Neutrophil (primary cell): ENCODE measurements at regions not wholly inside any gene's neighbourhood (a gene's known extent, or its start where the extent isn't known, plus 50 kb on each side); places are given as distances from the start of the nearest gene placed in this dataset.

Source experiments
- H3K27ac ChIP-seq: fragments of 200-600 bp; sonication (generic); 2 replicates; pipeline ENCODE4 v1.5.1; 2016; ENCODE audit warnings: mild to moderate bottlenecking, moderate library complexity
- H3K27me3 ChIP-seq: fragments of 200-600 bp; sonication (generic); 2 replicates; pipeline ENCODE4 v1.6.0; 2016; ENCODE audit warnings: mild to moderate bottlenecking
- H3K36me3 ChIP-seq: fragments of 200-600 bp; sonication (generic); 2 replicates; pipeline ENCODE4 v1.5.1; 2017
- H3K4me1 ChIP-seq, 2 experiments: fragments of 200-600 bp in 1 of 2; sonication (generic) in 1 of 2; 1 replicate in 1 of 2; 2 replicates in 1 of 2; pipeline versions ENCODE4 v1.5.1 to v1.6.1; 2013 to 2016; ENCODE audit warnings: low read depth in 1 of 2, low read length in 1 of 2, mild to moderate bottlenecking in 1 of 2, moderate library complexity in 1 of 2; ENCODE audit not compliant: control insufficient read depth in 1 of 2, insufficient read depth in 1 of 2
- H3K4me3 ChIP-seq, 2 experiments: fragments of 200-600 bp in 1 of 2; sonication (generic) in 1 of 2; 1 replicate in 1 of 2; 2 replicates in 1 of 2; pipeline ENCODE4 v1.5.1; 2013 to 2016; ENCODE audit warnings: low read depth in 1 of 2, low read length in 1 of 2, mild to moderate bottlenecking in 1 of 2, moderate library complexity in 1 of 2
- H3K9me3 ChIP-seq: fragments of 200-600 bp; sonication (generic); 2 replicates; pipeline ENCODE4 v1.5.1; 2016
- TF ChIP-seq, protein P1 (sequence below): fragments of 200-600 bp; sonication (generic); IDR thresholded peaks from 2 replicates; pipeline ENCODE4 v1.5.1; 2016; ENCODE audit warnings: antibody characterized with exemption

GRCh38 chr20:7038029-7038428 is 270.5 kb downstream of the BMP2 start:
- TF ChIP-seq, protein P1, sequence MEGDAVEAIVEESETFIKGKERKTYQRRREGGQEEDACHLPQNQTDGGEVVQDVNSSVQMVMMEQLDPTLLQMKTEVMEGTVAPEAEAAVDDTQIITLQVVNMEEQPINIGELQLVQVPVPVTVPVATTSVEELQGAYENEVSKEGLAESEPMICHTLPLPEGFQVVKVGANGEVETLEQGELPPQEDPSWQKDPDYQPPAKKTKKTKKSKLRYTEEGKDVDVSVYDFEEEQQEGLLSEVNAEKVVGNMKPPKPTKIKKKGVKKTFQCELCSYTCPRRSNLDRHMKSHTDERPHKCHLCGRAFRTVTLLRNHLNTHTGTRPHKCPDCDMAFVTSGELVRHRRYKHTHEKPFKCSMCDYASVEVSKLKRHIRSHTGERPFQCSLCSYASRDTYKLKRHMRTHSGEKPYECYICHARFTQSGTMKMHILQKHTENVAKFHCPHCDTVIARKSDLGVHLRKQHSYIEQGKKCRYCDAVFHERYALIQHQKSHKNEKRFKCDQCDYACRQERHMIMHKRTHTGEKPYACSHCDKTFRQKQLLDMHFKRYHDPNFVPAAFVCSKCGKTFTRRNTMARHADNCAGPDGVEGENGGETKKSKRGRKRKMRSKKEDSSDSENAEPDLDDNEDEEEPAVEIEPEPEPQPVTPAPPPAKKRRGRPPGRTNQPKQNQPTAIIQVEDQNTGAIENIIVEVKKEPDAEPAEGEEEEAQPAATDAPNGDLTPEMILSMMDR = no peak
- Histone ChIP-seq H3K36me3 (no peaks in the 10 kb centered on the region), H3K4me3 (no peak overlapping the region), H3K9me3 (no peaks in the 10 kb centered on the region), H3K4me1 (no peaks in the 10 kb centered on the region), H3K27ac (no peak overlapping the region), H3K27me3 (no peaks in the 10 kb centered on the region)

DNA sequence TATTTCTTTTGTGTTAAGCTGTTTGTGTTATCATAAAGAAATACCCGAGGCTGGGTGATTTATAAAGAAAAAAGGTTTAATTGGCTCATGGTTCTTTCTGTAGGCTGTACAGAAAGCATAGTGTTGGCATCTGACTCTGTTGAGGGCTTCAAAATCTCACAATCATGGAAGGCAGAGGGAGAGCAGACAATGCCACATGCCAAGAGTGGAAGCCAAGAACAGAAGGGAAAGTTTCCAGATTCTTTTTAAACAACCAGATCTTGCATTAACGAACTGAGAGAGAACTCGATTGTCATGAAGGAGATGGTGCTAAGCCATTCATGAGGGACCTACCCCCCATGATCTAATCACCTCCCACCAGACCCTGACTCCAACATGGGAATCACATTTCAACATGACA is 290.1 kb downstream of the BMP2 start:
- Histone ChIP-seq H3K4me1 (no peaks in the 10 kb centered on the region), H3K27ac (no peak overlapping the region), H3K36me3 (no peaks in the 10 kb centered on the region), H3K4me3 (no peak overlapping the region), H3K9me3 (no peaks in the 10 kb centered on the region), H3K27me3 (peaks cover 7% of the 10 kb centered on the region)
- TF ChIP-seq, protein P1 = no peak

DNA sequence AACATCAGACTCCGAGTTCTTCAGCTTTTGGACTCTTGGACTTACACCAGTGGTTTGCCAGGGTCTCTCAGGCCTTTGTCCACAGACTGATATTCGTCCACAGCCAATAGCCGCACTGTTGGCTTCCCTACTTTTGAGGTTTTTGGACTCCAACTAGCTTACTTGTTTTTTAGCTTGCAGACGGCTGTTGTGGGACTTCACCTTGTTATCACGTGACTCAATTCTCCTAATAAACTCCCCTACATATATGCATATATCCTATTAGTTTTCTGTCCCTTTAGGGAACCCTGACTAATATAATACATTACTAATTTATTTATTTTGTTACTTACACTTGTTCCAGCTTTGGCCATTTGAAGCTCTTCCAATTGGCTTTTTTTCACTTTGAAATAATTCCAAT is 311.3 kb downstream of the BMP2 start:
- H3K4me3 ChIP-seq = no peak overlapping the region

DNA sequence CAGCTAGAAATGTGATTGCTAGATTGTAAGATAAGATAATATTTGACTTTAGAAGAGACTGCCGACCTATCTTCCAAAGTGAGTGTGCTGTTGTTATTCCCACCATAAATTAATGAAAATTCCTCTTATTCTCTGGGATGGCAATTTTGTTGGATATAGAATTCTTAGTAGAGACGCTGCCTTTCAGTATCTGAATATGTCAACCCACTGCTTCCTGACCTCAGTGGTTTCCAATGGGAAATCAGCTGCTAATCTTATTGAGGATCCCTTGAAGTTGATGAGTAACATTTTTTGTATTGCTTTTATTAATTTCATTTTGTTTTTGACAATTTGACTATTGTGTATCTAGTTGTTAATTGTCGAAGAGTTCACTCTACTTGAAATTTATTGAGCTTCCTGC is 313.0 kb downstream of the BMP2 start:
- no peaks in the 10 kb centered on the region for H3K27me3 ChIP-seq
- no peaks in the 10 kb centered on the region for H3K36me3 ChIP-seq
- no peak overlapping the region for H3K4me3 ChIP-seq
- H3K4me1 ChIP-seq = no peaks in the 10 kb centered on the region
- H3K27ac ChIP-seq = no peak overlapping the region
- no peaks in the 10 kb centered on the region for H3K9me3 ChIP-seq
- TF ChIP-seq, protein P1 = no peak

More for the DNA sequence above, 311.3 kb downstream of the BMP2 start:
- Histone ChIP-seq H3K27ac (no peak overlapping the region), H3K36me3 (no peaks in the 10 kb centered on the region), H3K9me3 (no peaks in the 10 kb centered on the region), H3K27me3 (no peaks in the 10 kb centered on the region), H3K4me1 (no peaks in the 10 kb centered on the region)
- TF ChIP-seq, protein P1 = no peak

- no peaks in the 10 kb centered on the region for H3K9me3 ChIP-seq
- TF ChIP-seq, protein P1 = no peak
- peaks cover 13% of the 10 kb centered on the region for H3K27me3 ChIP-seq
Measured at GRCh38 chr20:7085467-7085866, 318.0 kb downstream of the BMP2 start.

GRCh38 chr20:7087803-7088202 is 320.3 kb downstream of the BMP2 start:
- Histone ChIP-seq H3K36me3 (no peaks in the 10 kb centered on the region), H3K27ac (no peak overlapping the region), H3K27me3 (peaks cover 13% of the 10 kb centered on the region), H3K4me3 (no peak overlapping the region), H3K9me3 (no peaks in the 10 kb centered on the region), H3K4me1 (no peaks in the 10 kb centered on the region)
- TF ChIP-seq, protein P1 = no peak

More at GRCh38 chr20:7085467-7085866, 318.0 kb downstream of the BMP2 start:
- Histone ChIP-seq H3K4me3 (no peak overlapping the region), H3K27ac (no peak overlapping the region), H3K4me1 (no peaks in the 10 kb centered on the region), H3K36me3 (no peaks in the 10 kb centered on the region)
